ENCODE measurements at regions not wholly inside any gene's neighbourhood (a gene's known extent, or its start where the extent isn't known, plus 50 kb on each side); places are given as distances from the start of the nearest gene placed in this dataset.
"Not testable (repeated sequence)": the region's sequence is repeated elsewhere in the genome, so short reads cannot be mapped to it uniquely, and the experiment has no call there.

DNA sequence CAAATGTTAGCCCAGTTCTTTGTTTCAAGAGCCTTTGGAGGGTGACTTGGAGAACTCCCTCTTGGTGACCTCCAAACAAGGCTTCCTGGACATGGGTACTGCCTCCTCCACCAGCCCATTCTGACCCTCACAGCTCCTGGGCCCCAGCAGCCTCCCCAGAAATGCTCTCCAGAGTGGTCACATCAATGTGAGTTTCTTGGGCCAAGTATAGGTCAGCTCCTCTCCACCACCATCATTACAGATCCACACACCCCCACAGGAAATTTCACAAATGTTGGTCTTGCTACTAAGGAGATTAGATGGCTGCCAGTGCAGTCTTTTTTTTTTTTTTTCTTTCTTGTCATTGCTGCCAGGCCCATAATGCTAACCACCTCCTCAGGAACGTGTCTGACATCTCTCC, 410.7 kb downstream of the DTWD2 start:
- Mint-ChIP-seq H3K9me3 (peaks cover 10% of the 10 kb centered on the region), H3K4me1 (peaks cover 3% of the 10 kb centered on the region), H3K27ac (ENCODE audit: unreplicated experiment) (no peak overlapping the region), H3K4me3 (no peak overlapping the region), H3K27me3 (ENCODE audit: low read depth) (no peaks in the 10 kb centered on the region), H3K36me3 (ENCODE audit: low read depth) (no peaks in the 10 kb centered on the region)
- no peak for DNase-seq (ENCODE audit: low read depth, low spot score)
- no peak for TF ChIP-seq CTCF (conservative IDR thresholded peaks at IDR 0.05)

- not testable (repeated sequence) for H3K27me3 Mint-ChIP-seq (ENCODE audit: low read depth); H3K4me1 Mint-ChIP-seq; H3K36me3 Mint-ChIP-seq (ENCODE audit: low read depth); H3K4me3 Mint-ChIP-seq; DNase-seq (ENCODE audit: low read depth, low spot score); H3K27ac Mint-ChIP-seq (ENCODE audit: unreplicated experiment)
- peaks cover 13% of the 10 kb centered on the region for H3K9me3 Mint-ChIP-seq
Measured at GRCh38 chr5:118570276-118570675, 418.1 kb downstream of the DTWD2 start.

DNA sequence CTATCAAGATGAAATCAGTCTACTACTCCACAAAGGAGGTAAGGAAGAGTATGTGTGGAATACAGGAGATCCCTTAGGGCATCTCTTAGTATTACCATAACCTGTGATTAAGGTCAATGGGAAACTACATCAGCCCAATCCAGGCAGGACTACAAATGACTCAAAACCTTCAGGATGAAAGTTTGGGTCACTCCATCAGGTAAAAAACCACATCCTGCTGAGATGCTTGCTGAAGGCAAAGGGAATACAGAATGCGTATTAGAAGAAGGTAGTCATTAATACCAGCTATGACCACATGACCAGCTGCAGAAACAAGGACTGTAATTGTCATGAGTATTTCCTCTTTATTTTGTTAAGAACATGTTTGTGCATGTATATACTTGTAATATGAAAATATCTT, 418.8 kb downstream of the DTWD2 start:
- not testable (repeated sequence) for H3K36me3 Mint-ChIP-seq (ENCODE audit: low read depth); H3K4me3 Mint-ChIP-seq; H3K27ac Mint-ChIP-seq (ENCODE audit: unreplicated experiment); DNase-seq (ENCODE audit: low read depth, low spot score); H3K27me3 Mint-ChIP-seq (ENCODE audit: low read depth); H3K4me1 Mint-ChIP-seq
- peaks cover 13% of the 10 kb centered on the region for H3K9me3 Mint-ChIP-seq

- Mint-ChIP-seq H3K4me1 (peaks cover 25% of the 10 kb centered on the region), H3K27ac (ENCODE audit: unreplicated experiment) (no peak overlapping the region), H3K4me3 (no peak overlapping the region), H3K9me3 (peaks cover 5% of the 10 kb centered on the region), H3K27me3 (ENCODE audit: low read depth) (no peaks in the 10 kb centered on the region), H3K36me3 (ENCODE audit: low read depth) (no peaks in the 10 kb centered on the region)
- DNase-seq (ENCODE audit: low read depth, low spot score), result no peak
- TF ChIP-seq CTCF (conservative IDR thresholded peaks at IDR 0.05), result no peak
Measured at GRCh38 chr5:118565335-118565971, 422.9 kb downstream of the DTWD2 start.

DNA sequence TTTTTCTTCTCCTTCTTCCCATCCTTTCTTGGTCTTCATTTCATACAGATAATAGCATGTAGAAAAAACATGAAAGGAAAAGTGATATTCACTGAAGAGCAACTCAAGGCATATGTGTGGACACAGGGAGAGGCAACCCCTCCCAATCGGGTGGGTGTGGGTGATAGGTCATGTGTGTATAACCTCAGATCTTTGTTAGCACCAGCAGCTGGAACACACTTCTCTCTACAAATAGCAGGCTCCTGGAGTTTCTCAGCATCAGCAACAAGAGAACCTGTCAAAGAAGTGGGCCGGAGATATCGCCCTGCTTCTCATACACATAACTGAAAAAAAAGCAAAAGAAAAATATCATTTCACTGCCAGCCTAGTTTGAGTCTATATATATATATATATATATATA, 426.4 kb downstream of the DTWD2 start:
- H3K27ac Mint-ChIP-seq (ENCODE audit: unreplicated experiment), result no peak overlapping the region
- H3K4me1 Mint-ChIP-seq, result peaks cover 30% of the 10 kb centered on the region
- H3K36me3 Mint-ChIP-seq (ENCODE audit: low read depth), result no peaks in the 10 kb centered on the region
- no peak overlapping the region for H3K4me3 Mint-ChIP-seq
- no peaks in the 10 kb centered on the region for H3K9me3 Mint-ChIP-seq
- TF ChIP-seq CTCF (conservative IDR thresholded peaks at IDR 0.05), result no peak
- DNase-seq (ENCODE audit: low read depth, low spot score), result no peak
- H3K27me3 Mint-ChIP-seq (ENCODE audit: low read depth), result no peaks in the 10 kb centered on the region

- no peak for TF ChIP-seq CTCF (conservative IDR thresholded peaks at IDR 0.05)
- Mint-ChIP-seq H3K36me3 (ENCODE audit: low read depth) (no peaks in the 10 kb centered on the region), H3K4me3 (no peak overlapping the region), H3K4me1 (peaks cover 32% of the 10 kb centered on the region), H3K9me3 (no peaks in the 10 kb centered on the region), H3K27ac (ENCODE audit: unreplicated experiment) (no peak overlapping the region), H3K27me3 (ENCODE audit: low read depth) (no peaks in the 10 kb centered on the region)
- DNase-seq (ENCODE audit: low read depth, low spot score), result no peak
Measured at GRCh38 chr5:118561235-118561634, 427.1 kb downstream of the DTWD2 start.

Measured in neural crest cell (in vitro differentiated cells).